Aorta (tissue), 5 donors: ENCODE measurements at regions not wholly inside any gene's neighbourhood (a gene's known extent, or its start where the extent isn't known, plus 50 kb on each side); places are given as distances from the start of the nearest gene placed in this dataset.

Experiments
- ATAC-seq: fragments of 200-7000 bp; cut with Tn5 transposase; one replicate; pipeline ENCODE4 v1.9.1; 2022; ENCODE audit warnings: moderate library complexity; ENCODE audit not compliant: low FRiP score
- DNase-seq, 2 donors: peaks; one replicate each; pipeline ENCODE4 v3.0.0-alpha.2; 2020
- H3K27ac ChIP-seq, 2 donors: one replicate each; pipeline ENCODE4 v1.5.1; 2013; ENCODE audit warnings: low read length in 2 of 2, mild to moderate bottlenecking in 2 of 2, moderate library complexity in 2 of 2, control low read depth in 1 of 2, inconsistent platforms in 1 of 2, low read depth in 1 of 2
- H3K27me3 ChIP-seq, 2 donors: one replicate each; pipeline ENCODE4 v1.6.1; 2013; ENCODE audit warnings: control low read depth in 1 of 2, low read length in 1 of 2, mild to moderate bottlenecking in 1 of 2, moderate library complexity in 1 of 2; ENCODE audit not compliant: insufficient read depth in 2 of 2, control insufficient read depth in 1 of 2
- H3K36me3 ChIP-seq, 2 donors: one replicate each; pipeline ENCODE4 v1.6.1; 2013; ENCODE audit warnings: control low read depth in 1 of 2, low read length in 1 of 2, mild to moderate bottlenecking in 1 of 2; ENCODE audit not compliant: insufficient read depth in 2 of 2, control insufficient read depth in 1 of 2
- H3K4me1 ChIP-seq, 2 donors: one replicate each; pipeline ENCODE4 v1.6.1; 2013; ENCODE audit warnings: low read length in 2 of 2, control low read depth in 1 of 2, mild to moderate bottlenecking in 1 of 2, moderate library complexity in 1 of 2; ENCODE audit not compliant: insufficient read depth in 2 of 2, control insufficient read depth in 1 of 2
- H3K4me3 ChIP-seq, 2 donors: one replicate each; pipeline ENCODE4 v1.5.1; 2013; ENCODE audit warnings: low read length in 2 of 2, control low read depth in 1 of 2, mild to moderate bottlenecking in 1 of 2
- H3K9me3 ChIP-seq: one replicate; pipeline ENCODE4 v1.6.1; 2013; ENCODE audit warnings: mild to moderate bottlenecking, low read length; ENCODE audit not compliant: control insufficient read depth
- WGBS, 2 donors: extraction: QIAGEN DNeasy Blood & Tissue Kit; methylation state at CpG; one replicate each; pipeline ENCODE4 v1.1.7; 2013; 5-methylcytosine and 5-hydroxymethylcytosine counted together
- intact Hi-C, 2 donors: fragments of 100-400 bp; cut with DNase I; formaldehyde crosslinking; loops; one replicate each; pipeline versions ENCODE4 v1.14.2 to v1.15.0; 2022
- donor health status: healthy with polysubstance abuse.
- donor health status: Bipolar disorder and iron deficiency.
- donor health status: DM: no; HTN: no; CAD: no.
- donor health status: DM: no; HTN: no; CAD: no.
- donor health status: DM: yes; HTN: yes; CAD: no.

DNA sequence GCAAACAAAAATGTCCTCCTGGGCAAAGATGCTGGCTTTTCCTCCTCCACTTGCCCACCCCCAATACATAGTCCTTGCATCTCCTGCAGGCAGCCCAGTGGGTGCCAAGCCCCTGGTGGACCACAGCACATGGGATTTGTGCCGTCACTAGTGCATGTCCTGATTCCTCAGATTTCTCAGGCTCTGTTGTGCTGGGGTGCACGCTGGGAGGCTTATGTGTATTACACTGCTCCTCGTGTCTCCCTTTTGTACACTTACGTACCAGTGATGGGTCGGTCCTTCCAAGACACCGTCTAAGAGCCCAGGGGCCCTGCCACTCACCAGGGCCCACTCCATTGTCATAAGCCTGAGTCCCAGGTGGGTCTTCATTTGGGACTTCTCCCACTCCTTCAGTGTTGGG lies 70.1 kb downstream of the PLXNA1 start:
- Histone ChIP-seq H3K4me1 (no peaks in the 10 kb centered on the region), H3K9me3 (no peaks in the 10 kb centered on the region), H3K27me3 (no peaks in the 10 kb centered on the region), H3K4me3 (no peak overlapping the region), H3K36me3 (no peaks in the 10 kb centered on the region), H3K27ac (no peak overlapping the region)
- WGBS, 2 donors = 93 to 95% methylated on average over 6 of the region's 6 CpGs
- peak in 1 of 2 donors; percentile 67 for DNase-seq
- peak; percentile 23 for ATAC-seq
- intact Hi-C loops = no loop called here

DNA sequence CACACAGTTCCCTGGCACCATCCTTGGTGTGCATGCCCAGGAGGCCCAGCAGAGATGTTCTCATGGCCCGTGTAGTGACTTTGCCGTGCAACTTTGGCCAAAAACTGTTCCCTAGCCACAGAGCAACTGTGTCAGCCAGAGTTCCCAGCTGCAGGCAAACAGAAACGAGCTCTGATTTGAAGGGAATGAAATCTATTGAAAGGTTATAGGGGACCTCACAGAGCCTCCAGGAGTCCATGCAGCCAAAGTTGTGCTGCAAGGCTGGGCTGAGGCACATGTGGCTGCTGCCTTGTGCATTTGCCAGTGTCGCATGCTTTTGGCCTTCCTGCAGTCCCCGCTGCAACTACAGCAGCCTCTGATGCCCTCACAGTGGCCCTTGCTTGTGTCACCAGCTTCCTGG lies 70.5 kb downstream of the PLXNA1 start:
- H3K4me1 ChIP-seq = no peaks in the 10 kb centered on the region
- no peaks in the 10 kb centered on the region for H3K9me3 ChIP-seq
- H3K27me3 ChIP-seq = no peaks in the 10 kb centered on the region
- peak; percentile 2 for ATAC-seq
- H3K4me3 ChIP-seq = no peak overlapping the region
- DNase-seq = peak in 1 of 2 donors; percentile 42
- intact Hi-C loops = no loop called here
- WGBS, 2 donors = 63 to 64% methylated on average over 5 of the region's 5 CpGs
- H3K27ac ChIP-seq = no peak overlapping the region
- H3K36me3 ChIP-seq = no peaks in the 10 kb centered on the region

DNA sequence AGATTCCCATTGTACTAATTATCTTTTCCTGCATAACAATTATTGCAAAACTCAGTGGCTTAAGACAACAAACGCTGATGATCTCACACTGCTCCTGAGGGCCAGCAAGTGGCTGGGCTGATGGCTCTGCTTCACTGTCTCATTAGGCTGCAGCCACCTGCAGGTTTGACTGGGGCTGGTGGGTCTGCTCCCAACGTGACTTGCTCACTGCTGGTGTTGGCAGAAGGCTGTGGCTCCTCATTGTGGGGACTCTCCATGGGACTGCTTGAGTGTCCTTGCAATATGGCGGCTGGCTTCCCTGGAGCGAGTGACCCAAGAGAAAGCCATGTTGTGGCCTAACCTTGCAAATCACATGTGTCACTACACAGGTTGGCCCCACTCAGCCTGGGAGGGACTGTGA lies 71.1 kb downstream of the PLXNA1 start:
- Histone ChIP-seq H3K4me3 (no peak overlapping the region), H3K27ac (no peak overlapping the region), H3K9me3 (no peaks in the 10 kb centered on the region), H3K4me1 (no peaks in the 10 kb centered on the region), H3K36me3 (no peaks in the 10 kb centered on the region), H3K27me3 (no peaks in the 10 kb centered on the region)
- intact Hi-C loops = no loop called here
- 94% methylated on average over 4 of the region's 4 CpGs for WGBS, 2 donors
- DNase-seq (peak; percentile 32 to 41), ATAC-seq (no peak)

DNA sequence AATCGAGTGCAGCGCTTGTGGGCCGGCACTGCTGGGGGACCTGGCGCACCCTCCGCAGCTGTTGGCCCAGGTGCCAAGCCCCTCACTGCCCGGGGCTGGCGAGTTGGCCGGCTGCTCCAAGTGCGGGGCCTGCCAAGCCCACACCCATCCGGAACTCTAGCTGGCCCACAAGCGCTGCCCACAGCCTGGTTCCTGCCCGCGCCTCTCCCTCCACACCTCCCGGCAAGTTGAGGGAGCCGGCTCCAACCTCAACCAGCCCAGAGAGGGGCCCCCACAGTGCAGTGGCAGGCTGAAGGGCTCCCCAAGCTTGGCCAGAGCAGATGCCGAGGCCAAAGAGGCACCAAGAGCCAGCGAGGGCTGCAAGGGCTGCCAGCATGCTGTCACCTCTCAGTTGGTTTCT lies 73.4 kb downstream of the PLXNA1 start:
- Histone ChIP-seq H3K36me3 (no peaks in the 10 kb centered on the region), H3K4me1 (no peaks in the 10 kb centered on the region), H3K4me3 (no peak overlapping the region), H3K27me3 (no peaks in the 10 kb centered on the region), H3K27ac (no peak overlapping the region), H3K9me3 (peaks cover 1% of the 10 kb centered on the region)
- ATAC-seq (no peak), DNase-seq (peak in 1 of 2 donors; percentile 34)
- intact Hi-C loops = no loop called here
- 85% methylated on average over 17 of the region's 17 CpGs for WGBS, 2 donors

DNA sequence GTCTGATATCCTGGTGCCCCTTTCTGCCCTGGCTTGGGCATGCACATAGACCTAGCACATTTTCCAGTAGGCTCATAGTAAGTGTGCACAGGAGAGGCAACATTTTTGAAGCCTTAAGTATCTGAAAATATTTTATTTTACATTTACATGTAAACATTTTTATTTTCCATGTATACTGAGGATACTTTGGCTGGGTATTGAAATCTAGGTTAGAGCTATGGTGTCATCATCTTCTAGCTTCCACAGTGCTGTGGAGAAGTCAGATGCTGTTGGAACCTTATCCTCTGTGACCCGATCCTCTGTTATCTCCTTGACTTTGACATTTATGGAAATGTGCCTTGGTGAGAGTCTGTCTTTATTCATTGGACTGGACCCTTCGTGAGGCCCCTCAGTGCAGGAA lies 74.1 kb downstream of the PLXNA1 start:
- no peak for ATAC-seq
- Histone ChIP-seq H3K36me3 (no peaks in the 10 kb centered on the region), H3K4me3 (no peak overlapping the region), H3K27ac (no peak overlapping the region), H3K4me1 (no peaks in the 10 kb centered on the region), H3K27me3 (no peaks in the 10 kb centered on the region), H3K9me3 (peaks cover 1% of the 10 kb centered on the region)
- 85 to 88% methylated on average over 2 of the region's 2 CpGs for WGBS, 2 donors
- intact Hi-C loops = no loop called here
- DNase-seq = no peak

DNA sequence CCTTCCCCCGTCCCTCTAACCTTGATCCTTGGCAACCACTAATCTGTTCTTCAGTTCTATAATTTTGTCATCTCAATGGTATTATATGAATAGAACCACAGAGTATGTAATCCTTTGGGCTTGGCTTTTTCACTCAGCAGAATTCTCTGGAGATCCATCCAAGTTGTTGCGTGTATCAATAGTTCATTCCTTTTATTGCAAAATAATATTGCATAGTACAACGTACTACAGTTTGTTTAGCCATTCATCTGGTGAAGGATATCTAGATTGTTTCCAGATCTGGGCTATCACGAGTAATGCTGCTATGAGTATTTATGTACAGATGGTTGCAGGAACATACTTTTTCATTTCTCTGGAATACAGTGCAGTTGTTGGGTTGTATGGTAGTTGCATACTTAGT lies 76.2 kb downstream of the PLXNA1 start:
- no peaks in the 10 kb centered on the region for H3K36me3 ChIP-seq
- no peak for ATAC-seq
- H3K4me3 ChIP-seq = no peak overlapping the region
- 73 to 77% methylated on average over 4 of the region's 4 CpGs for WGBS, 2 donors
- intact Hi-C loops = no loop called here
- no peaks in the 10 kb centered on the region for H3K27me3 ChIP-seq
- DNase-seq = no peak
- H3K27ac ChIP-seq = no peak overlapping the region
- peaks cover 1% of the 10 kb centered on the region for H3K9me3 ChIP-seq
- no peaks in the 10 kb centered on the region for H3K4me1 ChIP-seq

DNA sequence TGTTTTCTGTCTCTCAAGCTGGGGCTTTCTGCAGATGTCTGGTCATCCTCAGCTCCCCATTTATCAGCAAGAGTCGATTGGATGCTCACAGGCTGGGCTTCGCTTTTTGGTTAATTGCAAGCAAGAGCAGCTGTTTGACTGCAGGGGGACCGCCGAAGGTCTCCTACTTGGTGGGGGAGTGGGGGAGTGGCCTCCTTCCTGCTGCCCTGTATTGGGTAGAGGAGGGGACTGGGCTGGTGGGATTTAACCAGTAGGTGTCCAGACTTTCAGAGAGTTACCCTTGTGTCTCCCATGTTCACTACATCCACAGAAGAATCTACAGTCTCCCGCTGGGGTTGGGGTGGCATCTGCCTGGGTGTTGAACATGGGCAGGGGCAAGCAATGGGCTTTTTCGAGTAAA lies 78.7 kb downstream of the PLXNA1 start:
- WGBS, 2 donors = 62 to 67% methylated on average over 6 of the region's 6 CpGs
- H3K9me3 ChIP-seq = peaks cover 1% of the 10 kb centered on the region
- H3K27me3 ChIP-seq = no peaks in the 10 kb centered on the region
- H3K27ac ChIP-seq = no peak overlapping the region
- no peaks in the 10 kb centered on the region for H3K4me1 ChIP-seq
- no peak overlapping the region for H3K4me3 ChIP-seq
- H3K36me3 ChIP-seq = no peaks in the 10 kb centered on the region
- ATAC-seq (no peak), DNase-seq (no peak)
- intact Hi-C loops = no loop called here

DNA sequence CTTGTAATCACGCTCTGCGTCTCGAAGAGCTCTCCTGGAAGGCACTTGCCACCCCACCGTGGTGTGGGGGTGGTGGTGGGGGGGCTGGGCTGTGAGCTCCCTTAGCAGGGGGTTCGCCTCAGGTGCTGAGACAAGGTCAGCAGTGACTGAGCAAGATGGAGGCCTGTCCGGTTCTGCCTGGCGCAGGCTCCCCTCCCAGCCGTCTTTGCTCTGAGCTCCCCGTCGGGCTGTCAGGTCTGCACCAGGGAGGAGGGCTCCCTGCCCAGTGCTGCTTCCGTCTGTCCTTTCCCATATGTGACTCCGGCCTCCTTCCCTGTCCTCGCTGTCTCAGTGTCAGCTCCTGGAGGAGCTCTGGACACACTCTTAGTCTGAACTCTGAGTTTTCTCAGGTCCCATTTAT lies 80.0 kb downstream of the PLXNA1 start:
- ATAC-seq (no peak), DNase-seq (no peak)
- Histone ChIP-seq H3K4me3 (no peak overlapping the region), H3K36me3 (no peaks in the 10 kb centered on the region), H3K27me3 (no peaks in the 10 kb centered on the region), H3K27ac (no peak overlapping the region), H3K9me3 (peaks cover 1% of the 10 kb centered on the region), H3K4me1 (no peaks in the 10 kb centered on the region)
- WGBS, 2 donors = 77 to 82% methylated on average over 13 of the region's 13 CpGs
- intact Hi-C loops = no loop called here

DNA sequence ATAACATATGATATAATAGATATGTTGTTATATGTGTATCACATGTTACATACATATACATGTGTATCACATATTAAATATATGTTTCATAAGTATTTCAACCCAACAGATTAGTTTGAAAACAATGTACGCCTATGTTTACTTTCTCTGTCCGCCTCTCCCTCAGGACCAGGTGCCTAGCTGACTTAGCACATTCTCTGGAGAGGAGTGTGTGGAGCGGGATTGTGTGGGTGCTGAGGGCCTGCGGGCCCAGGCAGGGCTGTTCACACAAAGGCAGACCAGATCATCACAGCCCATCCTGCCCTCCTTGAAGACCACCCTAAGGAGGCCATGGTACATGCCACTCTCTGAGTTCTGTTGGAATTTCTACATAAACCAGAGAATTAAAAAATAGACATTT lies 81.0 kb downstream of the PLXNA1 start:
- Histone ChIP-seq H3K9me3 (peaks cover 1% of the 10 kb centered on the region), H3K4me1 (no peaks in the 10 kb centered on the region), H3K36me3 (no peaks in the 10 kb centered on the region), H3K4me3 (no peak overlapping the region), H3K27me3 (no peaks in the 10 kb centered on the region), H3K27ac (no peak overlapping the region)
- intact Hi-C loops = no loop called here
- DNase-seq (no peak), ATAC-seq (no peak)
- 92 to 95% methylated on average over 4 of the region's 4 CpGs for WGBS, 2 donors
